GM21360 (cell line): ENCODE measurements at regions not wholly inside any gene's neighbourhood (a gene's known extent, or its start where the extent isn't known, plus 50 kb on each side); places are given as distances from the start of the nearest gene placed in this dataset.
A peak's percentile ranks its signal among the peaks of the same experiment; 100 is the strongest.
"Not testable (repeated sequence)": the region's sequence is repeated elsewhere in the genome, so short reads cannot be mapped to it uniquely, and the experiment has no call there.

Source experiments
- ATAC-seq: cut with Tn5 transposase; IDR thresholded peaks from one replicate; pipeline ENCODE4 v1.9.1; 2021; ENCODE audit warnings: mild to moderate bottlenecking, moderate library complexity; ENCODE audit not compliant: unreplicated experiment

- no peak for ATAC-seq
Measured at GRCh38 chr1:172795741-172796140, 136.8 kb downstream of the FASLG start.

GRCh38 chr1:172799804-172800203 lies 140.9 kb downstream of the FASLG start:
- not testable (repeated sequence) for ATAC-seq

DNA sequence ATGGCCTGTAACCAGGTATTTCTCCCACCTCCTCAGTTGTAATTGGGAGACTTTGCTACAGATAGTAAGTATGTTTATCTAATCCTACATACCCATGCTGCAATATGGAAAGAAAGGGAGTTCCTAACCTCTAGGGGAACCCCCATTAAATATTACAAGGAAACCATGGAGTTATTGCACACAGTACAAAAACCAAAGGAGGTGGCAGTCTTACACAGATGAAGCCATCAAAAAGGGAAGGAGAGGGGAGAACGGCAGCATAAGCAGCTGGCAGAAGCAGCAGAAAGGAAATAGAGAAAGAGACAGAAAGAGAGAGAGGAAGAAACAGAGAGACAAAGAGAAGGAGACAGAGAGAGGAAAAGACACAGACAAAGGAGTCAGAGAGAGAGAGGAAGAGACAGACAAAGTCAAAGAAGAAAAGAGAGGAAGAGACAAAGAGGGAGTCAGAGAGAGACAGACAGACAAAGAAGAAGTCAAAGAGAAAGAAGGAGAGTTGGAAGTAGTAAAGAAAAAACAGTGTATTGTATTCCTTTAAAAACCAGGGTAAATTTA lies 142.9 kb downstream of the FASLG start:
- no peak for ATAC-seq

- no peak for ATAC-seq
Measured at GRCh38 chr1:172809750-172810149, 150.8 kb downstream of the FASLG start.

DNA sequence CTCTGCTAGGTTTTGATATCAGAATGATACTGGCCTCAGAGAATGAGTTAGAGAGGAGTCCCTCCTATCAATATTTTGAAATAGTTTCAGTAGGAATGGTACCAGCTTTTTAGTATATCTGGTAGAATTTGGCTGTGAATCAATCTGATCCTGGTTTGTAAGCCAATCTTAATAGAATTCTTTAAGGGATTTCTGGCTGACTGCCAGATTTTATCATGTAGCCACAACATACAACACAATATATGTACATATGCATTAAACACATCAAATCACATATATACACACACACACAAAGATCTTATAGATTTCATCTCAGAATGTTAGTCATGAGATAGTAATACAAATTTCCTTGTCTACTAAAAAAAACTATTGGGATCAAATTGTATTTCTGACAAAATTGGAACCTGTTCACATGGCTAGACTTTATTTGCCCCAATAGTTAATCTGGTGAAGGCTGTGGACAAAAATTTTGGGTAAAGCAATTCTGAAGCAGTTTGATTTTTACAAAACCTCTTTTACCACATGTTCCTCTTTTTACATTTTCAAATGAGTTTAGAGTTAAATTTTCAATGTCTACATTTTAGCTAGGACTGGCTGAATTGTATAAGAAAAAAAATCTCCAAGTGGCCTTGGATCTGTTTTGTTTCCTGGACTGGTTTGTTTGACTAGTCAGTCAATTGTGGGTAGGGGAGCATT lies 151.7 kb downstream of the FASLG start:
- no peak for ATAC-seq

DNA sequence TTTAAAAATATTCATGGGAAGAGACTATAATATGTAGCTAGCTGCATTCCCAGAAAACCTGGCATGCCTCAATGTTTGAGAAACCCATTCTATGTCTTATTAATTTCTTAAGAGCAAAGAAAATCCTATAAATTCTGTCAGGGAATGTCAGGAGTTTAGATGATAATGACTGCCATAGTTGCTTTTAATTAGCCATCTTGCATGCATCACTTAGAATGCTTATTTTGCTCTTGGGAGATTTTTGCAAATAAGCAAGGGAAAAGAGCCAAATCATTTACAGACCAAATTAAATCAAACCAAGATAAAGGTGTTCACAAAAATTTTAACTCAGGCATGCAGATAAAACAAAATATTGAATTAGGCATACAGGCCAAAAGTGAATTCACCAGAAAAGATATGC lies 152.8 kb downstream of the FASLG start:
- no peak for ATAC-seq

- no peak for ATAC-seq
Measured at GRCh38 chr1:172812118-172812517, 153.2 kb downstream of the FASLG start.

- ATAC-seq = no peak
Measured at GRCh38 chr1:172813330-172813729, 154.4 kb downstream of the FASLG start.

- no peak for ATAC-seq
Measured at GRCh38 chr1:172814428-172814827, 155.5 kb downstream of the FASLG start.

- ATAC-seq = no peak
Measured at GRCh38 chr1:172815740-172816139, 156.8 kb downstream of the FASLG start.

DNA sequence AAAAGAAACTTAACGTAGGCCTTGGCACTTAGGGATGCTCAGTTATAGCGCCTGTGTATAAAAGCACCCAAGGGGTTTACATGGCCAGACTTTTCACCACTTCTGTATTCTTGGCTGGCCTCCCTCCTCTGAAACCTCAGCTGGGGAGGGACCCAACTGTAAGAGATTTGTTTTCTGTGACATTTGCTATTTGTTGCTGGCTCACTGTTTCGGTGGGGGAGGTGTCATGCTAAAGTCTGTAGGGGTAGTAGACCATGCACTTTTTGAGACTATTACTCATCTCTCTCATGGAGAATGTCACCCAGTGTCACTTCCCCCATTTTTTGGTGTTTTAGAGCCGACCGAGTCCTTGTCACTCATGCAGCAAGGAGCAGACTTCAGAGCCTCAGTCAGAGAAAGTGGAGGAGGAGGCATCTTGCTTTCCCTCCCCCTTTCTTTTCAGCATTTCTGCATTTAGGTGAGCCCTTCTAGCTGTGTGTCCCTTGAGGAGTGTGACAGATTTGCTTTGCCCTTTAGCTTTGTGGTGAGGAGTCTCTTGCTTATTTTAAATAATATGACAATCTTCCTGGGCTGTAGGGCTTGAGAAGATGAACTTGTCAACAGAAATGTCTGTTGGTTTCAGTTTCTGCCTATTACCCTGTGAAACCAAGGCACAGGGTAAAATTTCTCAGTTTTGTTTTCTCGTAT lies 160.1 kb downstream of the FASLG start:
- peak; percentile 93 for ATAC-seq

DNA sequence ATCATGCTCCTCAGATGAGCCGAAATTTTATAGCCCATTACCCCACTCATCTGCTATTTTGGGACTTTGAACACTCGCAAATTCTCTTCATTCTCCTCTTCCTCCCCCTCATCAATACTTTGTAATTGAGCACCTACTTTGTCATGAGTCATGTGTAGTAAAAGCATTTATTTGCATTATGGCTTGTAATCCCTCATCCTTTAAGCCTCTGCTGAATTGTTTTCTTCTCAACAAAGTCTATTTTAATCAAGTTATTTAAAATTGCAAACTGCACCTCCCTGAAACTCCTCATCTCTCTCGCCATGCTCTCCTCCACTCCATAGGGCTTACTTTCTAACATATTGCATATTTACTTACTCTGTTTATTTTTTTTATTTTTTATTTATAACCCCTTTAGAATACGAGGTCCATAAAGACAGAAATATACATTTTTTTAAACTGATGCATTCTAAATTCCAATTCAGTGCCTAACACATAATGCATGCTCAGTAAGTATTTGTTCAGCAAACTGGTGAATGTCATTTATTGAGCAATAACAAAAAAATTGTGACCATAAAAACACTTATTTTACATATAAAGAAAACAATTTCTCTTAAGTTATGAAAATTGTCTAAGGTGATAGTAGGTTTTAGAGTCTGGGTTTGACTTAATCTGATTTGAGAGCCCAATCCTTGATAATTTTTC lies 161.7 kb downstream of the FASLG start:
- no peak for ATAC-seq

- no peak for ATAC-seq
Measured at GRCh38 chr1:172821609-172822274, 162.8 kb downstream of the FASLG start.

DNA sequence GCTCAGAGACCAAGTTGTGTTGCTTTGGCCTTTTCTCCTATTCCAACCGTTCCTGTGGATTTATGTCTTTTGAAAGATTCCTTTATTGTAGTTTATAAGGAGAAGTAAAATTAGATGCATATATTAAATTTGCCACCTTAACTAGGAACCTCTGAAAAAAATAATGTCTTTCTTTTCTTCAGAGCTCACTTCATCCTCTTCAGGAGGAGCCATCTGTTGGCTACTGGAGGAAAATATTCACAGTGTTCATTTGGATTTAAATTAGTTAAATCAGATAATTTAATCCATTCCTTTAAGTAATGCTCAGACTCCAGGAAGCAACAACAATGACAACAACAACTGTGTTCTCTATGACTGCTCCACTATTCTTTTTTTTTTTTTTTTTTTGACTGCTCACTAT lies 164.0 kb downstream of the FASLG start:
- ATAC-seq = no peak

- ATAC-seq = no peak
Measured at GRCh38 chr1:172823534-172823933, 164.6 kb downstream of the FASLG start.

GRCh38 chr1:172824209-172824608 lies 165.3 kb downstream of the FASLG start:
- ATAC-seq = no peak

GRCh38 chr1:172826096-172826741 lies 167.3 kb downstream of the FASLG start:
- no peak for ATAC-seq

GRCh38 chr1:172827301-172827700 lies 168.4 kb downstream of the FASLG start:
- no peak for ATAC-seq

- ATAC-seq = no peak
Measured at GRCh38 chr1:172827841-172828240, 168.9 kb downstream of the FASLG start.

GRCh38 chr1:172832006-172832725 lies 173.3 kb downstream of the FASLG start:
- no peak for ATAC-seq
